Suprapubic skin (tissue), 4 donors: ENCODE measurements at regions not wholly inside any gene's neighbourhood (a gene's known extent, or its start where the extent isn't known, plus 50 kb on each side); places are given as distances from the start of the nearest gene placed in this dataset.

Experiments used
- CTCF ChIP-seq, 2 donors: fragments of 200-600 bp in 1 of 2; fragments of 450-650 bp in 1 of 2; sonication (generic) in 1 of 2; IDR thresholded peaks; one replicate each; pipeline ENCODE4 v1.5.1; 2016 to 2019; ENCODE audit warnings: antibody characterized with exemption in 2 of 2, mild to moderate bottlenecking in 1 of 2, moderate library complexity in 1 of 2
- EP300 ChIP-seq: sonication (generic); formaldehyde crosslinking; IDR thresholded peaks from one replicate; pipeline ENCODE4 v1.6.1; 2017; ENCODE audit warnings: antibody characterized with exemption
- POLR2A ChIP-seq, 2 donors: fragments of 450-650 bp; IDR thresholded peaks; one replicate each; pipeline ENCODE4 v1.6.1; 2017; ENCODE audit warnings: antibody characterized with exemption in 2 of 2, mild to moderate bottlenecking in 2 of 2, moderate library complexity in 2 of 2
- POLR2AphosphoS5 ChIP-seq, 3 donors: sonication (generic); formaldehyde crosslinking; IDR thresholded peaks; one replicate each; pipeline ENCODE4 v1.6.1; 2017; ENCODE audit warnings: antibody characterized with exemption in 3 of 3

- TF ChIP-seq POLR2A (IDR thresholded peaks at IDR 0.05) (no peak), POLR2AphosphoS5 (IDR thresholded peaks at IDR 0.05) (no peak), CTCF (IDR thresholded peaks at IDR 0.05) (no peak), EP300 (no peak)
Observed at GRCh38 chr2:7456762-7457161, 539.5 kb downstream of the RNF144A start.
